ENCODE measurements at regions not wholly inside any gene's neighbourhood (a gene's known extent, or its start where the extent isn't known, plus 50 kb on each side); places are given as distances from the start of the nearest gene placed in this dataset.

DNA sequence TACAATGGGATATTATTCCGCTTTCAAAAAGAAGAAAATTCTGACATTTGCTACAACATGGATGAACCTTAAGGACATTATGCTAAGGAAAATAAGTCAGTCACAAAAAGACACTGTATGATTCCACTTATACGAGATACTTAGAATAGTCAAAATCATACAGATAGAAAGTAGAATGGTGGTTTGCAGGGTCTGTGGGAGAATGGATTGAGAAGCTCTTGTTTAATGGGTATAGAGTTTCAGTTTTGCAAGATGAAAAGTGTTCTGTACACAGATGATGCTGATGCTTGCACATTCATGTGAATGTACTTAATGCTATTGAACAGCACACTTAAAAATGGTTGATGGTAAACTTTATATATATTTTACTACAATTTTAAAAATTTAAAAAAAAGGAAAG lies 2050.7 kb upstream of the WWC1 start:
- TF ChIP-seq, protein P1, sequence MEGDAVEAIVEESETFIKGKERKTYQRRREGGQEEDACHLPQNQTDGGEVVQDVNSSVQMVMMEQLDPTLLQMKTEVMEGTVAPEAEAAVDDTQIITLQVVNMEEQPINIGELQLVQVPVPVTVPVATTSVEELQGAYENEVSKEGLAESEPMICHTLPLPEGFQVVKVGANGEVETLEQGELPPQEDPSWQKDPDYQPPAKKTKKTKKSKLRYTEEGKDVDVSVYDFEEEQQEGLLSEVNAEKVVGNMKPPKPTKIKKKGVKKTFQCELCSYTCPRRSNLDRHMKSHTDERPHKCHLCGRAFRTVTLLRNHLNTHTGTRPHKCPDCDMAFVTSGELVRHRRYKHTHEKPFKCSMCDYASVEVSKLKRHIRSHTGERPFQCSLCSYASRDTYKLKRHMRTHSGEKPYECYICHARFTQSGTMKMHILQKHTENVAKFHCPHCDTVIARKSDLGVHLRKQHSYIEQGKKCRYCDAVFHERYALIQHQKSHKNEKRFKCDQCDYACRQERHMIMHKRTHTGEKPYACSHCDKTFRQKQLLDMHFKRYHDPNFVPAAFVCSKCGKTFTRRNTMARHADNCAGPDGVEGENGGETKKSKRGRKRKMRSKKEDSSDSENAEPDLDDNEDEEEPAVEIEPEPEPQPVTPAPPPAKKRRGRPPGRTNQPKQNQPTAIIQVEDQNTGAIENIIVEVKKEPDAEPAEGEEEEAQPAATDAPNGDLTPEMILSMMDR (IDR thresholded peaks at IDR 0.05; ENCODE audit: extremely low read depth, missing control alignments), result no peak
- DNase-seq (ENCODE audit: low spot score), result no peak

DNA sequence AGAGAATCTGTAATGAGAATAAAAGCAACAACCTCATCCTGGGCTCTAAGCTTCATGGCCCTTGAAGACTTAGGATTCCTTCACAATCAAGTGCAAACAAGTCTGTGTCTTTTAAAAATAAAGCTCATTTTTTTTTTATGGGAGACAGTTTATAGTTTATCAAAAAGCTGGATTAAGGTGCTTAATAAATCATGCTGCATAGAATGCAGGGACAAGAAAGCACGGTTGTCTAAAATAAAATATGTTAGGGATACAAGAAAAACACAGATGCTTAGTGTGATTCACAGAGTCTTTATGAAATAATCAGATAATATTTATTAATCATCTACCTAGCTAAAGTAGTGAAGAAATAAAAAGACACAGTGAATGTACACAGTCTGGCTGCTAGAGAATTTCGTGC lies 2045.9 kb upstream of the WWC1 start:
- TF ChIP-seq, protein P1 (IDR thresholded peaks at IDR 0.05; ENCODE audit: extremely low read depth, missing control alignments), result no peak

GRCh38 chr5:166251786-166252185 lies 2039.7 kb upstream of the WWC1 start:
- TF ChIP-seq, protein P1 (IDR thresholded peaks at IDR 0.05; ENCODE audit: extremely low read depth, missing control alignments), result no peak
- DNase-seq (ENCODE audit: low spot score), result no peak

More for the DNA sequence above, 2045.9 kb upstream of the WWC1 start:
- no peak for DNase-seq (ENCODE audit: low spot score)

DNA sequence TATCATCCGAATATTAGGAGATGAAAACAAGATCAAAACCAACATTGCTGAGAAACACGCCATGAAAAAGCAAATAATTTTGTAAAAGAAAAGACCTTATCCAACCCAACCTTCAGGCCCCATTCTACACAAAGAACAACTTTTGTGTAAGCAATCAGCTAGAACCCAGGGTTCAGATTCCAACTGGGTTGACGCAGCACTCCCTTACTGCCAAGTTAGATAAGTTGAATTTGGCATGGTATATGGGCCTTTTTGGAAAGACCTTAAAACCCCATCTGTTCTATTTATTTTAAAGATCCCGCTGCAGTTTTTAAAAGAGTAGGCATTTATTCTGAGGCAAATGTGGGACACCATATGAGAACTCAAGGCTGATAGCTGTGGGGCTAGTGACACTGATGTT lies 2033.8 kb upstream of the WWC1 start:
- TF ChIP-seq, protein P1 (IDR thresholded peaks at IDR 0.05; ENCODE audit: extremely low read depth, missing control alignments), result no peak
- no peak for DNase-seq (ENCODE audit: low spot score)

DNA sequence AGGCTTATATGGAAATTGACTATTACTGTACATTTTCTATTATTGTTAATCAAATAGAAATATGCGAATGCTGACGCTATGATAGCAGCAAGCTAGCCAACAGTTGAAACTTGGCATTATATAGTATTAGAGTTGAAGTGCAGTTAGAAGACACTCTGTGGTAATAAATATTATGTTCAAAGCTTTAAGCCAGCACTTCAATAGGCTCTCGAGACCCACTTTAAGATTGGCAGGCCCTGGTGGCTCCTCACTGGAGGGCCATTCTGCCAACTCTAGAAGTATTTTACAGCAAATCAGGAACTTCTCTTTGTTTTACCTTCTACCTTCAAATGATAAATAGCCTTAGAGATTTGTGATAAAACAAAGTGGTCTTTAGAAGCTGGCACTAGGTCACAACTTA lies 2029.0 kb upstream of the WWC1 start:
- no peak for DNase-seq (ENCODE audit: low spot score)

DNA sequence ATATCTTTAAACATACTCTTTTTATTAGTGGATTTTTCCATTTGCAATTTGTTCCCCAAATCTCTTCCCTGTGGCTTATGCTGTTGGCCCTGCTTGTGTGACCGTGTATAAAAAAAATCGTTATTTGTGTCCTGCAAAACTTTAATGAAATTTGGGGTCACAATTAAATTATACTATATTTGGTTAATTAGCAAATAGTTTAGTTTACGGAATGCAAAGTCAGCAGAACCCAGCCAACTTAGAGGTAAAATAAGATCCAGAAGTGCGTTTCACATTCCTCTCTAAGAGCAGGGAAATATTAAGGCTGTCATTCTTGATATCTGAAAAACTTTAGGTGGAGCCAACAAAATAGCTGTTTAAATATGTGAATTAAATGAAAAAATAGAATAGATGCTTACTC lies 2023.5 kb upstream of the WWC1 start:
- DNase-seq (ENCODE audit: low spot score), result no peak
- TF ChIP-seq, protein P1 (IDR thresholded peaks at IDR 0.05; ENCODE audit: extremely low read depth, missing control alignments), result no peak

More for the DNA sequence above, 2029.0 kb upstream of the WWC1 start:
- TF ChIP-seq, protein P1 (IDR thresholded peaks at IDR 0.05; ENCODE audit: extremely low read depth, missing control alignments), result no peak

GRCh38 chr5:166270712-166271111 lies 2020.7 kb upstream of the WWC1 start:
- no peak for DNase-seq (ENCODE audit: low spot score)
- TF ChIP-seq, protein P1 (IDR thresholded peaks at IDR 0.05; ENCODE audit: extremely low read depth, missing control alignments), result no peak
